Right lobe of liver (tissue), 6 donors: ENCODE measurements at regions not wholly inside any gene's neighbourhood (a gene's known extent, or its start where the extent isn't known, plus 50 kb on each side); places are given as distances from the start of the nearest gene placed in this dataset.

Experiments used
- ATAC-seq, 4 donors: fragments of 200-7000 bp; cut with Tn5 transposase; one replicate each; pipeline ENCODE4 v1.9.1; 2020; ENCODE audit warnings: mild to moderate bottlenecking in 4 of 4, moderate library complexity in 4 of 4
- DNase-seq, 3 donors: peaks; one replicate each; pipeline ENCODE4 v3.0.0-alpha.2; 2020
- H3K27ac ChIP-seq, 3 donors: fragments of 200-600 bp; one replicate each; pipeline ENCODE4 v1.8.0; 2022
- H3K27me3 ChIP-seq, 2 donors: fragments of 200-600 bp; one replicate each; pipeline ENCODE4 v1.8.0; 2022
- H3K36me3 ChIP-seq, 4 donors: fragments of 200-600 bp; sonication (generic) in 1 of 4; one replicate each; pipeline versions ENCODE4 v1.5.1 to v1.8.0; 2017 to 2022; ENCODE audit warnings: control low read depth in 1 of 4
- H3K4me1 ChIP-seq, 4 donors: fragments of 200-600 bp; sonication (generic) in 1 of 4; one replicate each; pipeline versions ENCODE4 v1.5.1 to v1.8.0; 2017 to 2022; ENCODE audit warnings: control low read depth in 1 of 4
- H3K4me3 ChIP-seq, 3 donors: fragments of 200-600 bp; one replicate each; pipeline ENCODE4 v1.8.0; 2022
- H3K9me3 ChIP-seq, 4 donors: fragments of 200-600 bp; sonication (generic) in 1 of 4; one replicate each; pipeline versions ENCODE4 v1.5.1 to v1.8.0; 2017 to 2022; ENCODE audit warnings: control low read depth in 1 of 4
- CTCF ChIP-seq, 4 donors: fragments of 200-600 bp in 3 of 4; fragments of 450-650 bp in 1 of 4; IDR thresholded peaks; one replicate each; pipeline versions ENCODE4 v1.5.1 to v1.8.0; 2016 to 2022; ENCODE audit warnings: antibody characterized with exemption in 4 of 4, mild to moderate bottlenecking in 2 of 4
- POLR2A ChIP-seq: fragments of 450-650 bp; IDR thresholded peaks from one replicate; pipeline ENCODE4 v1.6.1; 2017; ENCODE audit warnings: antibody characterized with exemption, mild to moderate bottlenecking
- WGBS: methylation state at CpG from one replicate; pipeline ENCODE4 v1.1.6; 2018; ENCODE audit warnings: low coverage, low lambda C conversion rate; ENCODE audit not compliant: insufficient coverage; ENCODE audit errors: missing lambda C conversion rate; 5-methylcytosine and 5-hydroxymethylcytosine counted together
- intact Hi-C, 2 donors: fragments of 100-400 bp; cut with DNase I; formaldehyde crosslinking; loops; one replicate each; pipeline versions ENCODE4 v1.11.2 to v1.14.1; 2022
- donor health status: DM: no; HTN: yes; CAD: no.
- donor health status: DM: no; HTN: no; CAD: no.
- donor health status: DM: no; HTN: no; CAD: no.
- donor health status: DM: no; HTN: yes; CAD: no.
- donor health status: DM: no; HTN: yes; CAD: no.

- H3K27me3 ChIP-seq, result no peaks in the 10 kb centered on the region
- intact Hi-C loops, result no loop called here
- 57% methylated on average over 5 of the region's 5 CpGs for WGBS
- H3K27ac ChIP-seq, result no peak overlapping the region
- ATAC-seq, result no peak
- no peaks in the 10 kb centered on the region for H3K36me3 ChIP-seq
- H3K4me1 ChIP-seq, result no peaks in the 10 kb centered on the region
- no peaks in the 10 kb centered on the region for H3K9me3 ChIP-seq
- TF ChIP-seq POLR2A (no peak), CTCF (IDR thresholded peaks at IDR 0.05) (no peak)
- H3K4me3 ChIP-seq, result no peak overlapping the region
- no peak for DNase-seq
Measured at GRCh38 chr4:175308236-175308635, 390.1 kb downstream of the ADAM29 start.

GRCh38 chr4:175309041-175309440 is 390.9 kb downstream of the ADAM29 start:
- DNase-seq, result no peak
- Histone ChIP-seq H3K4me1 (no peaks in the 10 kb centered on the region), H3K27ac (no peak overlapping the region), H3K9me3 (no peaks in the 10 kb centered on the region), H3K27me3 (no peaks in the 10 kb centered on the region), H3K4me3 (no peak overlapping the region), H3K36me3 (no peaks in the 10 kb centered on the region)
- intact Hi-C loops, result no loop called here
- 22% methylated on average over 2 of the region's 3 CpGs for WGBS
- no peak for ATAC-seq
- no peak for TF ChIP-seq POLR2A
- TF ChIP-seq CTCF (IDR thresholded peaks at IDR 0.05), result no peak

GRCh38 chr4:175325230-175325629 is 407.1 kb downstream of the ADAM29 start:
- DNase-seq (no peak), ATAC-seq (no peak)
- TF ChIP-seq CTCF (IDR thresholded peaks at IDR 0.05) (no peak), POLR2A (no peak)
- Histone ChIP-seq H3K27me3 (no peaks in the 10 kb centered on the region), H3K36me3 (no peaks in the 10 kb centered on the region), H3K4me1 (no peaks in the 10 kb centered on the region), H3K4me3 (no peak overlapping the region), H3K9me3 (no peaks in the 10 kb centered on the region), H3K27ac (no peak overlapping the region)
- WGBS, result 67% methylated on average over 5 of the region's 5 CpGs
- intact Hi-C loops, result no loop called here

GRCh38 chr4:175326796-175327195 is 408.6 kb downstream of the ADAM29 start:
- DNase-seq (no peak), ATAC-seq (no peak)
- Histone ChIP-seq H3K36me3 (no peaks in the 10 kb centered on the region), H3K9me3 (no peaks in the 10 kb centered on the region), H3K4me3 (no peak overlapping the region), H3K27me3 (no peaks in the 10 kb centered on the region), H3K4me1 (no peaks in the 10 kb centered on the region), H3K27ac (no peak overlapping the region)
- intact Hi-C loops, result no loop called here
- TF ChIP-seq CTCF (IDR thresholded peaks at IDR 0.05) (no peak), POLR2A (no peak)
- 62% methylated on average over 3 of the region's 3 CpGs for WGBS

GRCh38 chr4:175330236-175330635 is 412.1 kb downstream of the ADAM29 start:
- H3K9me3 ChIP-seq, result no peaks in the 10 kb centered on the region
- ATAC-seq (no peak), DNase-seq (no peak)
- H3K4me1 ChIP-seq, result no peaks in the 10 kb centered on the region
- intact Hi-C loops, result no loop called here
- H3K4me3 ChIP-seq, result no peak overlapping the region
- no peaks in the 10 kb centered on the region for H3K36me3 ChIP-seq
- no peak overlapping the region for H3K27ac ChIP-seq
- WGBS, result 69% methylated on average over 2 of the region's 2 CpGs
- H3K27me3 ChIP-seq, result no peaks in the 10 kb centered on the region
- no peak for TF ChIP-seq CTCF (IDR thresholded peaks at IDR 0.05)
- no peak for TF ChIP-seq POLR2A
